CD4-positive, alpha-beta T cell treated with Interferon gamma for 1 hour (primary cell): ENCODE measurements at regions not wholly inside any gene's neighbourhood (a gene's known extent, or its start where the extent isn't known, plus 50 kb on each side); places are given as distances from the start of the nearest gene placed in this dataset.
"Not testable (repeated sequence)": the region's sequence is repeated elsewhere in the genome, so short reads cannot be mapped to it uniquely, and the experiment has no call there.

Experiments used
- DNase-seq: peaks from one replicate; pipeline ENCODE4 v3.0.0-alpha.2; 2020

- DNase-seq = no peak
Observed at GRCh38 chr20:50434653-50435396, 75.4 kb upstream of the PTPN1 start.

GRCh38 chr20:50435397-50436051 lies 74.7 kb upstream of the PTPN1 start:
- no peak for DNase-seq

GRCh38 chr20:50436052-50436656 lies 74.0 kb upstream of the PTPN1 start:
- DNase-seq = no peak

DNA sequence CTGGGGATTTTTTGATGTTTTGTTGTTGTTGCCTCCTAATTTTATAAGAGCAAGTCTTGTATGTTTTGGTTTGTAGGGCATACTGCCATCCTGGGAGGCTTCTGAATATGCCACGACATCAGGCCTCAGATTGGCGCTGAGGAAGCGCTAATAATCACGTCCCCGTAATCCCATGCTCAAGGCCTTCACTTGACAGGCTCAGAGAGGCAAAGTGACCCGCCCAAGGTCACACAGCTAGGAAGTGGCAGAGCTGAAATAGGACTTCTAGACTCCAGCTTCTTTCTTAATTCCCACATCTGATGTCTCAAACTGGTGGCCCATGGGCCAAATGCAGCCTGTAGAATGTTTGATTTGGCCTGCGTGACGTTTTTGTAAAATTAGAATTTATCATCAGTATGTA lies 73.5 kb upstream of the PTPN1 start:
- DNase-seq = no peak

- no peak for DNase-seq
Observed at GRCh38 chr20:50438986-50439407, 71.2 kb upstream of the PTPN1 start.

- DNase-seq = no peak
Observed at GRCh38 chr20:50439539-50440453, 70.4 kb upstream of the PTPN1 start.

GRCh38 chr20:50442512-50442911 lies 67.7 kb upstream of the PTPN1 start:
- DNase-seq = no peak

- no peak for DNase-seq
Observed at GRCh38 chr20:50445354-50446151, 64.6 kb upstream of the PTPN1 start.

GRCh38 chr20:50446351-50447101 lies 63.7 kb upstream of the PTPN1 start:
- DNase-seq = no peak

DNA sequence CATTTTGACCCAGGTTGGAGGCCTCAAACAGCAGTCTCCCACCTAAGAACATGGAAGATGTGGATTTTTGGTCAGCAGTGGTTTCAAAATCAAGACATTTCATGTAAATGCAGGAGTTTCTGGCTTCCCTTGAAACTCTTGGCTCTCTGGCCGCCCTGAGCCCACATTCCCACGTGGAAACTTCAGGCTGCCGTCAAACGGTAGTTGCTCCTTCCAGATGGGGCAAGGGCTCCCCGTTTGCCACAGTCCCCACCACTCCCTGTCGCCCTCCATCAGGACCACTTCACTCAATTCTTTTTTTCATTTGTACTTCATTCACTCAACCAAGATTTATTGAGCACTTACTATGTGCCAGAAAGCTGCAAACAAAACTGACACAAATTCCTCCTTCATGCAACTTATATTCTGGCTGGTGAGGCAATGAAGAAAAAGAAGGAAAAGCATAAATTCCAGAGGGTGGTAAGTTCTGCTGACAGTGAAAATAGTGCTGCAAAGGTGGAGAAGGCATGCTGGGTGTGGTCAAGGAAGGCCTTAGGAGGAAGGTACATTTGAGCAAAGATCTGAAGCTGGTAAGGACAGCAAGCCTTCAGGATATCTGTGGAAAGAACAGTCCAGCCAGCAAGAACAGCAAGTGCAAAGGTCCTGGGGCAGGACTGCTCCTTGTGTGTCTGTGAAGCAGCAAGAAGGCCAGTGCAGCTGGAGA lies 62.9 kb upstream of the PTPN1 start:
- no peak for DNase-seq

DNA sequence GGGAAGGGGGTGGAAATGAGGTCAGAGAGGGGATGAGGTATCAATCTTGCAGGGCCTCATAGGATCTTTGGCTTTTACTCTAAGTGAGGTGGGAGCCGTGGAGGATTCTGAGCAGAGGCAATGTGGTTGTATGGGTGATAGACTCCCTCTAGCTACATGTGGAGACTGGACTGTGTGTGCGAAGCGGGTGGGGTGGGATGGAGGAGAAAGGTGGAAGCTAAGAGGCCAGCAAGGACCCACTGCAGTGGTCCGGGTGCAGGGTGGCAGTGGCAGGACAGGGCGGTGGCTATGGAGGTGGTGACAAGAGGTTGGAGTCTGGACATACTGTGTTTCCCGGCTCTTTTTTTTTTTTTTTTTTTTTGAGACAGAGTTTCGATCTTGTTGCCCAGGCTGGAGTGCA lies 62.4 kb upstream of the PTPN1 start:
- DNase-seq = no peak

GRCh38 chr20:50448625-50449403 lies 61.4 kb upstream of the PTPN1 start:
- not testable (repeated sequence) for DNase-seq

- DNase-seq = no peak
Observed at GRCh38 chr20:50449738-50450492, 60.3 kb upstream of the PTPN1 start.

DNA sequence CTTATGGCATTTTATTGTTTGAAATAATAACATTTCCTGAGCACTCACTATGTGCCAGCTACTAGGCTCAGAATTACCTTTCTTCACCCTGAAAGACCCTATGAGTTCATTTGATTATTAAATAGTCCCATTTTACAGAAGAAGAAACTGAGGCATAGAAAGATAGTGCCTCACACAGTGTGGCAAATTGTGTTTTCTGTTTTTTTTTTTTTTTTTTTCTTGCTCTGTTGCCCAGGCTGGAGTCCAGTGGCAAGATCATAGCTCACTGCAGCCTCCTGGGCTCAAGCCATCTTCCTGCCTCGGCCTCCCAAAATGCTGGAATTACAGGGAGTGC lies 59.7 kb upstream of the PTPN1 start:
- no peak for DNase-seq

DNA sequence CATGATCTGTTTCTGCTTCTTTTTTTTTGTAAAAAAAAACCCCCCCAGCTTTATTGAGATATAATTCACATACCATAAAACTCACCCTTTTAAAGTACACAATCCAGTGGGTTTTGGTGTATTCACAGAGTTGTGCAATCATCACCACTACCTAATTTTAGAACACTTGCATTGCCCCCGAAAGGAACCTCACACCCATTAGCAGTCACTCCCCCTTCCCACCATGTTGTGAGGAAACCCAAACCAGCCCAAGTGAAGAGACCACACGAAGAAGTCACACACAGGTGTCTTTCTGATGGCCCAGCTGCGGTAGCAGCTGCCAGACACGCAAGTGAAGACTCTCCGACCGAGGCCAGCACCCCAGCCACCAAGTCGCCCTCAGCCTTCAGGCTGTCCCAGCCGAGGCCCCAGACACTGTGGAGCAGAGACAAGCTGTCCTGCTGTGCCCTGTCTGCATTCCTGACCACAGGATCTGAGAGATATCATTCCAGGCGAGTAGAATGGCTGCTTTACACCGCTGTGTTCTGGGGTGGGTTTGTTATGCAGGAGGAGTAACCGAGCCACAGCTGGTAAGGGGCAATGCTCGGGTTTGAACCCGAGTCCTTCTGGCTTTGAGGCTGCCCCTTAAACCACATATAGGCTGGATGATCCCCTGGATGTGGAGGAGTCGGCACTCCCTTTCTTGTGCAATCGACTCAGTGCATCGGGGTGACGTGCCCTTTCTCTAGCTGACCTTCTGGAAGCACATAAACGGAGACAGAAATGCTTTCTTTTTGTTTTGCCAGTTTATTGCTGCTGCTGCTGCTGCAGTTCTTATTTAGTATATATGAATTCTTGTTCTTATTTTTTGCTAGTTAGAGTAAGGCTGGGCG lies 59.1 kb upstream of the PTPN1 start:
- peak; percentile 25 for DNase-seq

DNA sequence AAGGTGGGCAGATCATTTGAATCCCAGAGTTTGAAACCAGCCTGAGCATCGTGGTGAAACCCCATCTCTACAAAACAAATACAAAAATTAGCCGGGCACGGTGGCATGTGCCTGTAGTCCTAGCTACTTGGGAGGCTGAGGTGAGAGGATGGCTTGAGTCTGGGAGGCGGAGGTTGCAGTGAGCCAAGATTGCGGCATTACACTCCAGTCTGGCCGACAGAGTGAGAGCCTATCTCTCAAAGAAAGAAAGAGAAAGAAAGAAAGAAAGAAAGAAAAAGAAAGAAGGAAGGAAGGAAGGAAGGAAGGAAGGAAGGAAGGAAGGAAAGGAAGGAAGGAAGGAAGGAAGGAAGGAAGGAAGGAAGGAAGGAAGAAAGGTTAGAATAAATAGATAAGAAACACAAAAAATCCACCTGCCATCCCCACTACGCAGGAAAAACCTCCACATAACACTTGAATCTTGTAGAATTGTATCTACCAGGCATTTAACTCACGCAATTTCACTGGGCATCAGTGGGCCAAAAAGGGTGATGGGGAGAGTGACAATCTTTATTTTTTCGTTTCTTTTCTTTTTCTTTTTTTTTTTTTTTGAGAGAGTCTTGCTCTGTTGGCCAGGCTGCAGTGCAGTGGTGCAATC lies 58.3 kb upstream of the PTPN1 start:
- DNase-seq = not testable (repeated sequence)

DNA sequence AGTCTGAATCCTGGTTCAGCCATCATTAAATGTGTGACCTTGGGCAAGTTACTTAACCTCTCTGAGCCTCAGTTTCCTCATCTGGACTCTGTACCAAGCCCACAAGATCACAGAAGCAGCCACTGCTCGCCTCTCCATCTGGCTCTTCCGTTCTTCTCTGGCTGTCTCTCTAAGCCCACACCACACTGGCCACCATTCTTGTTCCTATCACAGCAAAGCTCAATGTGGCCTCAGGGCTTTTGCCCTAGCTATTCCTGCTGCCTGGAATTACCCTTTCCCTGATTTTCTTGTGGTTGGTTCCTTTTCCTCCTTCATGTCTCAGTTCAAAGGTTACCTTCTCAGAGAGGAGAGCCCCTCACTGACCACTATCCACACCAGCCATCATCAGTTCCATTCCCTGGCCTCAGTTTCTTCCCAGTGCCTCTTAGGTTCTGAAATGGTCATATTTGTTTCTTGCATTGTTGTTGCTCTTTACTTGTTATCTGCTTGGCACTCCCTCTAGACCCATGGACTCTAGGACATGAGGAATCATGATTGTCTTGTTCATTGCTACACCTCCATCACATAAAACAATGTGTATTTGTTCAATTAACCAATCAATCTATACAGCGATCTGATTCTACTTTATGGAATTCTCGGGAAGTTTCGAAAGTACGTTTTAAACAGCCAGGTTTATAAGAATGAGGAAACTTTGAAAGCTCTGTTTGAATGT lies 56.5 kb upstream of the PTPN1 start:
- no peak for DNase-seq
